SK-N-SH (cell line): ENCODE measurements at regions not wholly inside any gene's neighbourhood (a gene's known extent, or its start where the extent isn't known, plus 50 kb on each side); places are given as distances from the start of the nearest gene placed in this dataset.

ENCODE experiments used
- POLR2AphosphoS5 ChIP-seq: IDR thresholded peaks from 2 replicates; pipeline ENCODE4 v1.6.1; 2012; ENCODE audit warnings: low read depth, low read length
- SIN3A ChIP-seq: IDR thresholded peaks from 2 replicates; pipeline ENCODE4 v1.6.1; 2012; ENCODE audit warnings: low read depth, mild to moderate bottlenecking, low read length, moderate library complexity, borderline replicate concordance
- YY1 ChIP-seq: IDR thresholded peaks from 2 replicates; pipeline ENCODE4 v1.4.0; 2012; ENCODE audit warnings: low read depth, mild to moderate bottlenecking
- TF ChIP-seq, protein P1 (sequence below): fragments of 200-600 bp; sonication (generic); IDR thresholded peaks from 2 replicates; pipeline ENCODE4 v1.6.1; 2017; ENCODE audit warnings: antibody characterized with exemption, mild to moderate bottlenecking, moderate library complexity

DNA sequence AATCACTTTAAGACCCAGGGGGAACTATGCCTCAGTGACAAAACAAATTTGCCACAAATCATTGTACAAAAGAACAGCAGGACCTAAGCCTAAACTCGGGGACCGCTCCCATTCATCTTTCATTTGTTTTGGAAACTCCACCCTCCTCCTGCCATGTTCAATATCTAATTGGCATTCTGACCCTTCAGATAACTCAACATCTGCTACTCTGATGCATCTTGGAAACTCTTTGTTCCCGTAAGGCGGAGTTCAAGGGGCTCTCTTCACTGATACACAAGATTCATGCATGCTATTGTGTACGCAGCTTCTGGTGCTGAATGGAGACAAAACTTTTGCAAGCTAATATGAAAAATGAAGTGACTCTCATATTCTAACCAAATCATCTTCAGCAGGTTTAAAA lies 187.6 kb downstream of the ZFP64 start:
- no peak for TF ChIP-seq SIN3A
- TF ChIP-seq, protein P1, sequence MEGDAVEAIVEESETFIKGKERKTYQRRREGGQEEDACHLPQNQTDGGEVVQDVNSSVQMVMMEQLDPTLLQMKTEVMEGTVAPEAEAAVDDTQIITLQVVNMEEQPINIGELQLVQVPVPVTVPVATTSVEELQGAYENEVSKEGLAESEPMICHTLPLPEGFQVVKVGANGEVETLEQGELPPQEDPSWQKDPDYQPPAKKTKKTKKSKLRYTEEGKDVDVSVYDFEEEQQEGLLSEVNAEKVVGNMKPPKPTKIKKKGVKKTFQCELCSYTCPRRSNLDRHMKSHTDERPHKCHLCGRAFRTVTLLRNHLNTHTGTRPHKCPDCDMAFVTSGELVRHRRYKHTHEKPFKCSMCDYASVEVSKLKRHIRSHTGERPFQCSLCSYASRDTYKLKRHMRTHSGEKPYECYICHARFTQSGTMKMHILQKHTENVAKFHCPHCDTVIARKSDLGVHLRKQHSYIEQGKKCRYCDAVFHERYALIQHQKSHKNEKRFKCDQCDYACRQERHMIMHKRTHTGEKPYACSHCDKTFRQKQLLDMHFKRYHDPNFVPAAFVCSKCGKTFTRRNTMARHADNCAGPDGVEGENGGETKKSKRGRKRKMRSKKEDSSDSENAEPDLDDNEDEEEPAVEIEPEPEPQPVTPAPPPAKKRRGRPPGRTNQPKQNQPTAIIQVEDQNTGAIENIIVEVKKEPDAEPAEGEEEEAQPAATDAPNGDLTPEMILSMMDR, result no peak
- TF ChIP-seq YY1, result no peak
- TF ChIP-seq POLR2AphosphoS5, result no peak
